Keratinocyte (primary cell): ENCODE measurements at regions not wholly inside any gene's neighbourhood (a gene's known extent, or its start where the extent isn't known, plus 50 kb on each side); places are given as distances from the start of the nearest gene placed in this dataset.

Source experiments
- EZH2 ChIP-seq: IDR thresholded peaks from one replicate; pipeline ENCODE4 v1.6.1; 2012; ENCODE audit warnings: inconsistent platforms, mild to moderate bottlenecking, low read length, moderate library complexity
- TF ChIP-seq, protein P1 (sequence below), 3 experiments: IDR thresholded peaks in 1 of 3; conservative IDR thresholded peaks in 1 of 3; optimal IDR thresholded peaks in 1 of 3; 2 replicates in 2 of 3; 3 replicates in 1 of 3; pipeline versions ENCODE3 to v1.5.1; 2011; ENCODE audit warnings: low read length in 3 of 3, mild to moderate bottlenecking in 3 of 3, moderate library complexity in 2 of 3, control low read depth in 1 of 3, inconsistent platforms in 1 of 3; ENCODE audit not compliant: insufficient read depth in 2 of 3; ENCODE audit errors: extremely low read depth in 1 of 3

DNA sequence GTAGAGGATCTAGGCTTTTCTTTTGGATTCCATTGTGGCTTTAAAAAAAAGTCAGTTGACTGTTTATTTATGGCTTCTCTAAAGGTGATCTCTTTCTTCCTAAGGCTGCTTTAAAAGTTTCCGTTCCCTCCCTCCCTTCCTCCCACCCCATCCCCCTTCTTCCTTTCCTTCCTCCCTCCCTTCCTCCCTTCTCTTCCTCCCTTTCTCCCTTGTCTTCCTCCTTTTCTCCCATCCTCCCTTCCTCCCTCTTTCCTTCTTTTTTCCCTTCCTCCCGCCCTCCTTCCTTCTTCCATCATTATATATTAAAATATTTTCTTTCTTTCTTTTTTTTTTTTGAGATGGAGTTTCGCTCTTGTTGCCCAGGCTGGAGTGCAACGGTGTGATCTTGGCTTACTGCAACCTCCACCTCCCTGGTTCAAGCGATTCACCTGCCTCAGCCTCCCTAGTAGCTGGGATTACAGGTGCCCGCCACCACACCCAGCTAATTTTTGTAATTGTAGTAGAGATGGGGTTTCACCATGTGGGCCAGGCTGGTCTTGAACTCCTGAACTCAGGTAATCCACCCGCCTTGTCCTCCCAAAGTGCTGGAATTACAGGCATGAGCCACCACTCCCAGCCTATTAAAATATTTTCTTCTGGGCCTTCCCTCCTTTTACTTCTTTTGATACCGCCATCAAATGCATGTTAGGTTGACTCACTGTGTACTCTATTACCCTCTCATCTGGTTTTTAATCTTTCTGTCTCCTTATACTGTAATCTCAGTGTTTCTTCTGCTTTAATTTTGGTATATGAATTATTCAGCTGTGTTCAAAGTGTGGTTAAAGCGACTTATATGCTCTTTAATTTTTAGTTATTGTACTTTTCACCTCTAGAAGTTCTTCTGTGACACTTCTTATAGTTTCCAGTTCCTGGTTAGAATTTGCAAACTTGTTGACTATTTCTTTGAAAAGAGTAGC is 59.2 kb upstream of the ATP5PO start:
- TF ChIP-seq, protein P1, sequence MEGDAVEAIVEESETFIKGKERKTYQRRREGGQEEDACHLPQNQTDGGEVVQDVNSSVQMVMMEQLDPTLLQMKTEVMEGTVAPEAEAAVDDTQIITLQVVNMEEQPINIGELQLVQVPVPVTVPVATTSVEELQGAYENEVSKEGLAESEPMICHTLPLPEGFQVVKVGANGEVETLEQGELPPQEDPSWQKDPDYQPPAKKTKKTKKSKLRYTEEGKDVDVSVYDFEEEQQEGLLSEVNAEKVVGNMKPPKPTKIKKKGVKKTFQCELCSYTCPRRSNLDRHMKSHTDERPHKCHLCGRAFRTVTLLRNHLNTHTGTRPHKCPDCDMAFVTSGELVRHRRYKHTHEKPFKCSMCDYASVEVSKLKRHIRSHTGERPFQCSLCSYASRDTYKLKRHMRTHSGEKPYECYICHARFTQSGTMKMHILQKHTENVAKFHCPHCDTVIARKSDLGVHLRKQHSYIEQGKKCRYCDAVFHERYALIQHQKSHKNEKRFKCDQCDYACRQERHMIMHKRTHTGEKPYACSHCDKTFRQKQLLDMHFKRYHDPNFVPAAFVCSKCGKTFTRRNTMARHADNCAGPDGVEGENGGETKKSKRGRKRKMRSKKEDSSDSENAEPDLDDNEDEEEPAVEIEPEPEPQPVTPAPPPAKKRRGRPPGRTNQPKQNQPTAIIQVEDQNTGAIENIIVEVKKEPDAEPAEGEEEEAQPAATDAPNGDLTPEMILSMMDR (optimal IDR thresholded peaks at IDR 0.05 in 1 of 3, IDR thresholded peaks at IDR 0.05 in 1 of 3, conservative IDR thresholded peaks at IDR 0.05 in 1 of 3; ENCODE audit: extremely low read depth in 1 of 3, insufficient read depth in 2 of 3, low read length in 3 of 3): no peak
- no peak for TF ChIP-seq EZH2
